GM23338 (cell line): ENCODE measurements at regions not wholly inside any gene's neighbourhood (a gene's known extent, or its start where the extent isn't known, plus 50 kb on each side); places are given as distances from the start of the nearest gene placed in this dataset.

Experiments
- CREB1 ChIP-seq: fragments of 250-450 bp; sonication (Bioruptor Pico); IDR thresholded peaks from 2 replicates; pipeline ENCODE4 v1.5.0; 2020; ENCODE audit warnings: low read depth, mild to moderate bottlenecking, moderate library complexity
- JUNB ChIP-seq: IDR thresholded peaks from one replicate; pipeline ENCODE4 v1.6.1; 2016; ENCODE audit warnings: antibody characterized with exemption; ENCODE audit not compliant: unreplicated experiment
- TF ChIP-seq, protein P1 (sequence below): IDR thresholded peaks from one replicate; pipeline ENCODE4 v1.6.1; 2018; ENCODE audit warnings: antibody characterized with exemption; ENCODE audit not compliant: unreplicated experiment
- TF ChIP-seq, protein P2 (sequence below): IDR thresholded peaks from 2 replicates; pipeline ENCODE4 v1.6.1; 2016; ENCODE audit warnings: antibody characterized with exemption
- TF ChIP-seq, protein P3 (sequence below): fragments of 250-450 bp; sonication (Bioruptor Pico); IDR thresholded peaks from 2 replicates; pipeline ENCODE4 v1.5.0; 2020; ENCODE audit warnings: mild to moderate bottlenecking, moderate library complexity

DNA sequence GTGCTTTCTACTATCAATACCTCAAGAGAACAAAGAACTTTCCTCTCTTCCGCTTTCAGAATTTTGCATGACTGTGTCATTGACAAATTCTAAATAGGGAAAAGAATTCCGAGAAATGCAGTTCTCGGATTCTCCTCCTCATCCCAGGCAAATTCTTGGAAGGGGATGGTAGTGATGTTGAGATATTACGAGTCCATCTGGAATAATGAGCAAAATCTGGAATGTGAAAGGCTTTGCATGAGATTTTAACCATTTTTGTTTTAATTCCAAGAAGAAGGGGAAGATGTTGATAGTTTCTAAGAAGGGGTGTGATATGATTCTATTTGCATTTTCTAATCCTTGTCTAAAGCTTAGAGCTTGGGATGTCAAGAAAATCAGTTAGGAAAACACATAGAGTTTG, 127.1 kb upstream of the DOCK10 start (continued):
- TF ChIP-seq, protein P1, sequence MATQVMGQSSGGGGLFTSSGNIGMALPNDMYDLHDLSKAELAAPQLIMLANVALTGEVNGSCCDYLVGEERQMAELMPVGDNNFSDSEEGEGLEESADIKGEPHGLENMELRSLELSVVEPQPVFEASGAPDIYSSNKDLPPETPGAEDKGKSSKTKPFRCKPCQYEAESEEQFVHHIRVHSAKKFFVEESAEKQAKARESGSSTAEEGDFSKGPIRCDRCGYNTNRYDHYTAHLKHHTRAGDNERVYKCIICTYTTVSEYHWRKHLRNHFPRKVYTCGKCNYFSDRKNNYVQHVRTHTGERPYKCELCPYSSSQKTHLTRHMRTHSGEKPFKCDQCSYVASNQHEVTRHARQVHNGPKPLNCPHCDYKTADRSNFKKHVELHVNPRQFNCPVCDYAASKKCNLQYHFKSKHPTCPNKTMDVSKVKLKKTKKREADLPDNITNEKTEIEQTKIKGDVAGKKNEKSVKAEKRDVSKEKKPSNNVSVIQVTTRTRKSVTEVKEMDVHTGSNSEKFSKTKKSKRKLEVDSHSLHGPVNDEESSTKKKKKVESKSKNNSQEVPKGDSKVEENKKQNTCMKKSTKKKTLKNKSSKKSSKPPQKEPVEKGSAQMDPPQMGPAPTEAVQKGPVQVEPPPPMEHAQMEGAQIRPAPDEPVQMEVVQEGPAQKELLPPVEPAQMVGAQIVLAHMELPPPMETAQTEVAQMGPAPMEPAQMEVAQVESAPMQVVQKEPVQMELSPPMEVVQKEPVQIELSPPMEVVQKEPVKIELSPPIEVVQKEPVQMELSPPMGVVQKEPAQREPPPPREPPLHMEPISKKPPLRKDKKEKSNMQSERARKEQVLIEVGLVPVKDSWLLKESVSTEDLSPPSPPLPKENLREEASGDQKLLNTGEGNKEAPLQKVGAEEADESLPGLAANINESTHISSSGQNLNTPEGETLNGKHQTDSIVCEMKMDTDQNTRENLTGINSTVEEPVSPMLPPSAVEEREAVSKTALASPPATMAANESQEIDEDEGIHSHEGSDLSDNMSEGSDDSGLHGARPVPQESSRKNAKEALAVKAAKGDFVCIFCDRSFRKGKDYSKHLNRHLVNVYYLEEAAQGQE: no peak
- TF ChIP-seq CREB1 (no peak), JUNB (no peak)
- TF ChIP-seq, protein P2, sequence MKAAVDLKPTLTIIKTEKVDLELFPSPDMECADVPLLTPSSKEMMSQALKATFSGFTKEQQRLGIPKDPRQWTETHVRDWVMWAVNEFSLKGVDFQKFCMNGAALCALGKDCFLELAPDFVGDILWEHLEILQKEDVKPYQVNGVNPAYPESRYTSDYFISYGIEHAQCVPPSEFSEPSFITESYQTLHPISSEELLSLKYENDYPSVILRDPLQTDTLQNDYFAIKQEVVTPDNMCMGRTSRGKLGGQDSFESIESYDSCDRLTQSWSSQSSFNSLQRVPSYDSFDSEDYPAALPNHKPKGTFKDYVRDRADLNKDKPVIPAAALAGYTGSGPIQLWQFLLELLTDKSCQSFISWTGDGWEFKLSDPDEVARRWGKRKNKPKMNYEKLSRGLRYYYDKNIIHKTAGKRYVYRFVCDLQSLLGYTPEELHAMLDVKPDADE: no peak
- TF ChIP-seq, protein P3, sequence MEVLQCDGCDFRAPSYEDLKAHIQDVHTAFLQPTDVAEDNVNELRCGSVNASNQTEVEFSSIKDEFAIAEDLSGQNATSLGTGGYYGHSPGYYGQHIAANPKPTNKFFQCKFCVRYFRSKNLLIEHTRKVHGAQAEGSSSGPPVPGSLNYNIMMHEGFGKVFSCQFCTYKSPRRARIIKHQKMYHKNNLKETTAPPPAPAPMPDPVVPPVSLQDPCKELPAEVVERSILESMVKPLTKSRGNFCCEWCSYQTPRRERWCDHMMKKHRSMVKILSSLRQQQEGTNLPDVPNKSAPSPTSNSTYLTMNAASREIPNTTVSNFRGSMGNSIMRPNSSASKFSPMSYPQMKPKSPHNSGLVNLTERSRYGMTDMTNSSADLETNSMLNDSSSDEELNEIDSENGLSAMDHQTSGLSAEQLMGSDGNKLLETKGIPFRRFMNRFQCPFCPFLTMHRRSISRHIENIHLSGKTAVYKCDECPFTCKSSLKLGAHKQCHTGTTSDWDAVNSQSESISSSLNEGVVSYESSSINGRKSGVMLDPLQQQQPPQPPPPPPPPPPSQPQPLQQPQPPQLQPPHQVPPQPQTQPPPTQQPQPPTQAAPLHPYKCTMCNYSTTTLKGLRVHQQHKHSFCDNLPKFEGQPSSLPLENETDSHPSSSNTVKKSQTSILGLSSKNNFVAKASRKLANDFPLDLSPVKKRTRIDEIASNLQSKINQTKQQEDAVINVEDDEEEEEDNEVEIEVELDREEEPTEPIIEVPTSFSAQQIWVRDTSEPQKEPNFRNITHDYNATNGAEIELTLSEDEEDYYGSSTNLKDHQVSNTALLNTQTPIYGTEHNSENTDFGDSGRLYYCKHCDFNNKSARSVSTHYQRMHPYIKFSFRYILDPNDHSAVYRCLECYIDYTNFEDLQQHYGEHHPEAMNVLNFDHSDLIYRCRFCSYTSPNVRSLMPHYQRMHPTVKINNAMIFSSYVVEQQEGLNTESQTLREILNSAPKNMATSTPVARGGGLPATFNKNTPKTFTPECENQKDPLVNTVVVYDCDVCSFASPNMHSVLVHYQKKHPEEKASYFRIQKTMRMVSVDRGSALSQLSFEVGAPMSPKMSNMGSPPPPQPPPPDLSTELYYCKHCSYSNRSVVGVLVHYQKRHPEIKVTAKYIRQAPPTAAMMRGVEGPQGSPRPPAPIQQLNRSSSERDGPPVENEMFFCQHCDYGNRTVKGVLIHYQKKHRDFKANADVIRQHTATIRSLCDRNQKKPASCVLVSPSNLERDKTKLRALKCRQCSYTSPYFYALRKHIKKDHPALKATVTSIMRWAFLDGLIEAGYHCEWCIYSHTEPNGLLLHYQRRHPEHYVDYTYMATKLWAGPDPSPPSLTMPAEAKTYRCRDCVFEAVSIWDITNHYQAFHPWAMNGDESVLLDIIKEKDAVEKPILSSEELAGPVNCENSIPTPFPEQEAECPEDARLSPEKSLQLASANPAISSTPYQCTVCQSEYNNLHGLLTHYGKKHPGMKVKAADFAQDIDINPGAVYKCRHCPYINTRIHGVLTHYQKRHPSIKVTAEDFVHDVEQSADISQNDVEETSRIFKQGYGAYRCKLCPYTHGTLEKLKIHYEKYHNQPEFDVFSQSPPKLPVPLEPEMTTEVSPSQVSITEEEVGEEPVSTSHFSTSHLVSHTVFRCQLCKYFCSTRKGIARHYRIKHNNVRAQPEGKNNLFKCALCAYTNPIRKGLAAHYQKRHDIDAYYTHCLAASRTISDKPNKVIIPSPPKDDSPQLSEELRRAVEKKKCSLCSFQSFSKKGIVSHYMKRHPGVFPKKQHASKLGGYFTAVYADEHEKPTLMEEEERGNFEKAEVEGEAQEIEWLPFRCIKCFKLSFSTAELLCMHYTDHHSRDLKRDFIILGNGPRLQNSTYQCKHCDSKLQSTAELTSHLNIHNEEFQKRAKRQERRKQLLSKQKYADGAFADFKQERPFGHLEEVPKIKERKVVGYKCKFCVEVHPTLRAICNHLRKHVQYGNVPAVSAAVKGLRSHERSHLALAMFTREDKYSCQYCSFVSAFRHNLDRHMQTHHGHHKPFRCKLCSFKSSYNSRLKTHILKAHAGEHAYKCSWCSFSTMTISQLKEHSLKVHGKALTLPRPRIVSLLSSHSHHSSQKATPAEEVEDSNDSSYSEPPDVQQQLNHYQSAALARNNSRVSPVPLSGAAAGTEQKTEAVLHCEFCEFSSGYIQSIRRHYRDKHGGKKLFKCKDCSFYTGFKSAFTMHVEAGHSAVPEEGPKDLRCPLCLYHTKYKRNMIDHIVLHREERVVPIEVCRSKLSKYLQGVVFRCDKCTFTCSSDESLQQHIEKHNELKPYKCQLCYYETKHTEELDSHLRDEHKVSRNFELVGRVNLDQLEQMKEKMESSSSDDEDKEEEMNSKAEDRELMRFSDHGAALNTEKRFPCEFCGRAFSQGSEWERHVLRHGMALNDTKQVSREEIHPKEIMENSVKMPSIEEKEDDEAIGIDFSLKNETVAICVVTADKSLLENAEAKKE (CRISPR knock-in tag): no peak
